ENCODE measurements at regions not wholly inside any gene's neighbourhood (a gene's known extent, or its start where the extent isn't known, plus 50 kb on each side); places are given as distances from the start of the nearest gene placed in this dataset.

DNA sequence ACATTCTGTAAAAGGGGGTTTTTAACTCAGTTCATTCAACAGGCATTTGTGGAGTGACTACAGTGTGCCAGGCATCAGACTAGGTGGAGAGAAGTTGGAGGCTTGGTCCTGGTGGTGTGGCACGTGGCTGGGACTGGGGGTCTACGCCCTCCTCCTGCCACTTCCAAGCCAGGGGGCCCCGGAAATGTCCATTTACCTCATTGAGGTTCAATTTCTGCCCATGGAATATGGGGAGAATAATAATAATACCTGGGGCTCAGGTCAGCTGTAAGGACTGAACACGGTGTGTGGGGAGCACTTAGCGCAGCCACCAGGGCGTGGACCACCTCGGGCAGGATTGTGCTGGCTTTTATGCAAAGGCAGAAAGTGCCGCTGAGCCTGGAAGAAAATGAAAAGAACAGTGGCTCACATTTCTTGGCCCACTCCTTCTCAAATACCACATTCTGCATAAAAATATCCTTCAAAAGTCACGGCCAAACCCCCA, 229.4 kb downstream of the ANKRD60 start:
- TF ChIP-seq MYC (IDR thresholded peaks at IDR 0.05; ENCODE audit: low read depth, low read length), result no peak
- TF ChIP-seq, protein P1, sequence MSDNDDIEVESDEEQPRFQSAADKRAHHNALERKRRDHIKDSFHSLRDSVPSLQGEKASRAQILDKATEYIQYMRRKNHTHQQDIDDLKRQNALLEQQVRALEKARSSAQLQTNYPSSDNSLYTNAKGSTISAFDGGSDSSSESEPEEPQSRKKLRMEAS (IDR thresholded peaks at IDR 0.05; ENCODE audit: low read depth, low read length), result no peak
- TF ChIP-seq POLR2A (IDR thresholded peaks at IDR 0.05; ENCODE audit: extremely low read depth, insufficient read length), result no peak
- TF ChIP-seq, protein P2, sequence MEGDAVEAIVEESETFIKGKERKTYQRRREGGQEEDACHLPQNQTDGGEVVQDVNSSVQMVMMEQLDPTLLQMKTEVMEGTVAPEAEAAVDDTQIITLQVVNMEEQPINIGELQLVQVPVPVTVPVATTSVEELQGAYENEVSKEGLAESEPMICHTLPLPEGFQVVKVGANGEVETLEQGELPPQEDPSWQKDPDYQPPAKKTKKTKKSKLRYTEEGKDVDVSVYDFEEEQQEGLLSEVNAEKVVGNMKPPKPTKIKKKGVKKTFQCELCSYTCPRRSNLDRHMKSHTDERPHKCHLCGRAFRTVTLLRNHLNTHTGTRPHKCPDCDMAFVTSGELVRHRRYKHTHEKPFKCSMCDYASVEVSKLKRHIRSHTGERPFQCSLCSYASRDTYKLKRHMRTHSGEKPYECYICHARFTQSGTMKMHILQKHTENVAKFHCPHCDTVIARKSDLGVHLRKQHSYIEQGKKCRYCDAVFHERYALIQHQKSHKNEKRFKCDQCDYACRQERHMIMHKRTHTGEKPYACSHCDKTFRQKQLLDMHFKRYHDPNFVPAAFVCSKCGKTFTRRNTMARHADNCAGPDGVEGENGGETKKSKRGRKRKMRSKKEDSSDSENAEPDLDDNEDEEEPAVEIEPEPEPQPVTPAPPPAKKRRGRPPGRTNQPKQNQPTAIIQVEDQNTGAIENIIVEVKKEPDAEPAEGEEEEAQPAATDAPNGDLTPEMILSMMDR (IDR thresholded peaks at IDR 0.05; ENCODE audit: low read depth, low read length), result no peak
- no peak overlapping the region for H3K4me3 ChIP-seq (ENCODE audit: low read depth, low read length)
- no peak for DNase-seq (ENCODE audit: low read depth)

DNA sequence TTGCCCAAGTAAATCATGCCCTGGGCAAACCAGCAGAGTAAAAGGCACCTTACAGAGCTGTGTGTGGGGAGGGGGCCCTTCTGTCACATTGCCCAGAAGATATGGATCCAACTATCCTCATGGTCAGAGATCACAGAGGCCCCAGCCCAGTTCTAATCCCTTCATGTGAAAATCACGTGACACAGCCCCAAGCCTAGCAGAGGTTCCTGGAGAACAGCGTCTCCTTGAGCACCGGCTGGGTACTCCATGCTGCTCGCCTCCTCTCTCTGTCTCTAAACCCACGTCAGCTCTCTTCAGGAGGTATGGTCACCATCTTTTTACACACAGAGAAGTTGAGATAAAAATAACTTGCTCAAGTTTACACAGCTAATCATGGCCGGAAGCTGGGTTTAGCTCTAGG, 230.2 kb downstream of the ANKRD60 start:
- no peak for DNase-seq (ENCODE audit: low read depth)
- H3K4me3 ChIP-seq (ENCODE audit: low read depth, low read length), result no peak overlapping the region
- TF ChIP-seq, protein P1 (IDR thresholded peaks at IDR 0.05; ENCODE audit: low read depth, low read length), result no peak
- no peak for TF ChIP-seq MYC (IDR thresholded peaks at IDR 0.05; ENCODE audit: low read depth, low read length)

DNA sequence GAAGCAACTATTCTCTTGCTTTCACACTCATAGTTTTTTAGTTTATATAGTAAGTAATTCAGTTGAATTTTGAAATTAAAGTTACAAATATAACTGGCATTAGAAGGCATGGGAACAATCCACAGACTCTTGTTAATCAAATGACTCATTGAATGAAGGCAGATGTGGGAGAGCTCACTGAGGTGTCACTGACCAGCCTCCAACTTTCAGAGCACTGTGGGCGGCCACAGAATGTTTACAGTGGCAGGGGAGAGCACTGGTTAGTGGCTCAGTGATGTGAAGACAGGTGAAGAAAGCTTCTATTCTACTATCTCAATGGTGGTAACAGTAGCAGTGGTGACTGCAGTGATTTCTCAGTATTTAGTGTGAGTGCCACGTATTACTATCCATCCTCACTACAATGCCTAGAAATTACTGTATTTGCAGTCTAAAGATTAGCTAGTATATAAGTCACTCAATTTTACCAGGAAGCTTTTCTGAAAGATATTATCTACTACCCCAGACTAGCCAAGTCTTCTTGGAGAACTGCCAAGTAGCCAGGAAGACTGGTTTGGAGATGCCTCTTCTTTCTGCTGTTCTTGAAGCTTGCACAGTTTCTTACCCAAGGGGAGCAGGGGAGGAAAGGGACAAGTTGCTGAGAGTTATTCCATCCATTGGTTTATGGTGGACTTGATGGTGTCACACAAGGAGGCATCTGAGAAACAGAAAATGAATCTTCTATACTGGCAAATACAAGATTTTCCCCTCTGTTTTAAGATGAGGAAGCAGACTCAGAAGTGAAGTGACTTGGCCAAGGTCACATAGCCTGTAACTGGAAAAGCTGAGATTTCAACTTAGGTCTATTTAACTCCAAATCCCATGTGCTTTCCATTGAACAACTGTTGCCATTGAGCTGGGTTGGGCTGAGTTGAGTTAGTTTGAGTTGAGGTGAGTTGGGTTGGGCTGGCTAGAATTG, 231.2 kb downstream of the ANKRD60 start:
- DNase-seq (ENCODE audit: low read depth), result no peak
- H3K4me3 ChIP-seq (ENCODE audit: low read depth, low read length), result no peak overlapping the region
- TF ChIP-seq, protein P2 (IDR thresholded peaks at IDR 0.05; ENCODE audit: low read depth, low read length), result no peak
- TF ChIP-seq, protein P1 (IDR thresholded peaks at IDR 0.05; ENCODE audit: low read depth, low read length), result no peak
- no peak for TF ChIP-seq MYC (IDR thresholded peaks at IDR 0.05; ENCODE audit: low read depth, low read length)
- TF ChIP-seq POLR2A (IDR thresholded peaks at IDR 0.05; ENCODE audit: extremely low read depth, insufficient read length), result no peak

DNA sequence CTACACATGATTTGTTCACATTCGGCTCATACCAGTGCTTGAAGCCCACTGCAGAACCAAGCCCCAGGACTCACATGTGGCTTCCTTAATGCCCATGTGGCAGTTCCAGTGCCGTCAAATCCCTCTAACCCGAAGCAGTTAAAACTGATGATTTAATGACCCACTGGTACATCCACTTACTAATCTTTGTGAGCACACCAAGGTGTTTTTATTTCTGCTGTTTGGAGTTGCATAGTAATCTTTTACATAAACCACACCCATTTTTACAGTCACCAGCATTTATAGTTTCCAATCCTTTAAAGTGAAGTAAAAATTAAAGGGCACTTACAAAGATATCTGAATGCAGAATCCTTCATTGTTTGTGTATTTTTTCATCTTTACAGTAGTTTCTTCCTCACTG, 232.0 kb downstream of the ANKRD60 start:
- H3K4me3 ChIP-seq (ENCODE audit: low read depth, low read length), result no peak overlapping the region
- no peak for TF ChIP-seq POLR2A (IDR thresholded peaks at IDR 0.05; ENCODE audit: extremely low read depth, insufficient read length)
- no peak for TF ChIP-seq MYC (IDR thresholded peaks at IDR 0.05; ENCODE audit: low read depth, low read length)
- TF ChIP-seq, protein P2 (IDR thresholded peaks at IDR 0.05; ENCODE audit: low read depth, low read length), result no peak
- TF ChIP-seq, protein P1 (IDR thresholded peaks at IDR 0.05; ENCODE audit: low read depth, low read length), result no peak
- DNase-seq (ENCODE audit: low read depth), result no peak

DNA sequence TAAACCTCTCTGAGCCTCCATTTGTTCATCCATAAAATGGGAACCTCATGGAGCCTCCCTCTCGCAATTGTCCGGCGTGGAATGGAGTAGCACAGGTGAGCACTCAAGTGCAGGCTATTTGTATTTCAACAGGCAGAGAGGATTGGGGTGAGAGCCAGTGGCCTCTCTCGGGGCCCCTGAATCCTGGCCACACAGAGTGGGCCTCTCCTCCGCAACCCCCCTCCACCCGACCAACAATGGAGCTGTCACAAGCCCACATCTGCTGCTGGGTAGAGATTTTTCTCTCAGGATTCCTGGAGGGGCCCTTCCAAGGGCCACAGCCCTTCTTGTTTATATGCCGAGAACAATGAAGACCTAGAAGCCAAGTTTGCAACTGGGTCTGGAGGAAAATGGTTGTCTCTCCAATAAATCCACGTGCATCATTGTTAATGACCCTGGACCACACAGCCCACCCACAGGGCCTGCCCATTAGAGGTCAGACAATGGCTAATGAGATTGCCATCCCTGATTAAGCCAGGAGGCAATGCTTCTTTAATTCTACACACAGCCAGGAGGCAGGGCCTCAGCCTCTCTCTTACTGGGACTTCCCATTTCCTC, 233.0 kb downstream of the ANKRD60 start:
- TF ChIP-seq, protein P2 (IDR thresholded peaks at IDR 0.05; ENCODE audit: low read depth, low read length), result no peak
- DNase-seq (ENCODE audit: low read depth), result no peak
- no peak overlapping the region for H3K4me3 ChIP-seq (ENCODE audit: low read depth, low read length)

DNA sequence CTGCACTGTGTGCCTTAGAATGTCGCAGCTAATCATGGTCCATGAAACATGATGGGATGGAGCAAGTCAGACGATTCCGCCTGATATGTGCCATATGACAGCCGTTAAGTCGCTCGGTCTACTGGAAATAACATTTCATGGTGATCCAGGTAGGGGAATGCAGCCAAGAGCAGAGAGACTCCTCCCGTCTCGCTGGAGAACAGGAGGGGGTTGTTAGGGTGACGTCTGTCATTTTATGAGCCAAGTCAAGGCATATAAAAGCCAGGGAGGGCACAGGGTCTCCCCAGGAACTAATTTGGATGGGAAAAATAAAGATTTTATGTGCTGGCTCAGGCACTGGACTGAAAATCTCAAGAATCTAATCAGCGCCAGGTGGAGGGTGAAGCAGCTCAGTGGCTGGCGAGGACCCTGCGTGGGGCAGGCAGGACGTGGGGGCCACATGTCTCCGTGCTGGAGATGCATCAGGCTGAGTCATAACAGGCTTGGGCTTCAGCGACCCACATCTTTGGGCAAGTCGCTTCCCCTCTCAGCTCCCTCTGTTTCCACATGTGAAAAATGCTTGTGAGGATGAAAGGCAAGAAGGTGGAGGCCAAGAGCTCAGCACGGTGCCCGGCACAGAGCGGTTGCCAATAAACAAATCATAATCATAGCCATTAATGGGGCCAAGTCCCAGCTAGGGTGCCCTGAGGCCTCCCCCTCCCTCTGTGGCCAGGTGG, 234.6 kb downstream of the ANKRD60 start:
- TF ChIP-seq POLR2A (IDR thresholded peaks at IDR 0.05; ENCODE audit: extremely low read depth, insufficient read length) (no peak), MYC (IDR thresholded peaks at IDR 0.05; ENCODE audit: low read depth, low read length) (no peak)
- TF ChIP-seq, protein P1 (IDR thresholded peaks at IDR 0.05; ENCODE audit: low read depth, low read length), result no peak
- TF ChIP-seq, protein P2 (IDR thresholded peaks at IDR 0.05; ENCODE audit: low read depth, low read length), result no peak
- DNase-seq (ENCODE audit: low read depth), result no peak
- H3K4me3 ChIP-seq (ENCODE audit: low read depth, low read length), result no peak overlapping the region

All from NB4 (cell line).